NCI-H345 treated with DMSO at 0.1 percent for 48 hours (cell line): ENCODE measurements at regions not wholly inside any gene's neighbourhood (a gene's known extent, or its start where the extent isn't known, plus 50 kb on each side); places are given as distances from the start of the nearest gene placed in this dataset.

Source experiments
- DNase-seq: peaks from one replicate; lab custom pipeline; 2025; ENCODE audit not compliant: unreplicated experiment; lab: John Stamatoyannopoulos, UW

DNA sequence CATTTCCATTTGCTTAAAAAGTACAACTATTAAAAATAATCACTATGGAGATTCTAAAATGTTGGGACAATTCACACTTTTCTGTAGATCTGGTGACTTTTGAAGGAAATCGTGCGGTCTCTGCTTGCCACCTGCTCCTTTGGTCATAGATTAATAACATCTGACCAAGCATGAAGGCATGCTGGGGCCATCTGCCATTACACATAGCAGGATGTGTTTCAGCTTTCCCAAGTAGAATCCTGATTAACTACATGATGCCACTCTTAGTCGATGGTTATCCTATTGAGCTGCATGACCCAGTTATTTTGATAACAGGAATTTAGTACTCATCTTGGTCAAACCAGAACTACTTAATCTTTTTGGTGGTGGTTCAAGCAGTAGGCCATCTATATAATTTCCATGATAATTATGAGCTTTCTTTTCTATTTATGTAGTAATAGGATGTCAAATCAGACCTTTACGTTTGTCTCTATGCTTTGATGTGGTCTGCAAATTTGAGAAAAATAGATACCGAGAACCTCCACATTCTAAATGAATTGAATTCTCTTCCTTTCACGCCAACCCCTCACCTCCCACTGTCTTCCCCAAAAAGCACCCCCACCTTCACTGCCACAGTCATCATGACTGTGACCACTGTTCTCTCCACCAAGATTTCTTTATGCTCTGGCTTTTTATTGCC lies 158.1 kb downstream of the DIPK2A start:
- no peak for DNase-seq

DNA sequence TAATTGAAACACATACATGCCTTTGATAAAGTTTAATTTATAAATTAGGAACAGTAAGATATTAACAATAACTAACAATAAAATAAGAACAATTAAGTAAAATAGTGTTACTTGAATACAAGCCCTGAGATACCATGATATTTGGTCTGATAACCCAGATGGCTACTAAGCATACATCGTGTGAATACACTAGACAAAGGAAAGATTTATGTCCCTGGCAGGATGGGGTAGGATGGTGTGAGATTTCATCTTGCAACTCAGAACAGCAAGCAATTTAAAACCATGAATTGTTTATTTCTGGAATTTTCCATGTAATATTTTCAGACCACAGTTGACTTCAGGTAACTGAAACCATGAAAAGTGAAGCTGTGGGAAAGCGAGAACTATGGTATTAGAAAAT lies 169.5 kb downstream of the DIPK2A start:
- DNase-seq: no peak

DNA sequence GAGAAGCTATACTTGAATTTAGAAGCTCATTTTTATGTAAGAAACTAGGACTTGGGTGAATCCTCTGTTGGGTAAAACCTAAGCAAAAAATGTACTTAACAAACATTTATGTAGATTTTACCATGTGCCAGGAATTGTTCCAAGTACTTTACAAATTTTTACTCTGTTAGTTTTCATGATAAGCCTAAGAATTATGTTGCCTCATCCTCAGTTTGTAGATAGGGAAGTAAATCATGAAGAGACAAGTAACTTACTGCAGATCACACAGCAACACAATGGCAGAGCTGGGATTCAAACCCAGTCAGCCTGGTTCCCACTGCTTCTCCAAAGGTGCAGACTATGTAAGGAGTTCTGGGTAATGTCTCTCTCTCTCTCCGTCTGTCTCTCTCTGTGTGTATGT lies 169.9 kb downstream of the DIPK2A start:
- no peak for DNase-seq

DNA sequence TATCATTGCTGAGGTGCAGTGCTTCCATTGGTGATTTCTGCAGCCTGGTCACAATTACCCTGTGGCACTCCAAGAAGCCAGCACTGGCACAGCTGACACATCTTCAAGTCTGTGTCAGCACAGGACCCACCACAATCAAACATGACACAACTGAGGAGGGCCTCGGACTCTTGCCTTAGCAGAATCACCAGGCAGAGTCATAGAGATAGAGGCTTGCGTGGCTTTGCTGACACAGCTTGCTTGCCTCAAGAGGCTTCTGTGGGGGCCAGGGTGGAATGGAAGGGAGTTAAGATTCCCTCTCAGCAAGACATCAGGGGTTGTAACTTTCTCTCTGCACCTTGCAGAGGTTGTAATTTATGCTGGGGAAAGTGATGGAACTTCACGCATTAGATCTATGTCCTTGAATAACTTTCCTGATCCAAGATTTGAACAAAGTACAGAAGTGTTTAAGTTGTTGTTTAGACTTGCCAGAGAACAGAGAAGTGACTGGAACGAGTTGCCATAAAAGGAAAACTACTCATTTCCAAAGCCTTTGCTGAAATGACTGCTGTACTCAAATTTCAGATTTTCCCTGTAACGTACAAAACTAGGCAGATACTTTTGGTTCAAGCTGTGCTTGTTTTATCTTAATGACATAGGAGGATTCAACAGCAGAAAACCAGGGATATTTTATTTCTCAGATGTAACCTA lies 170.7 kb downstream of the DIPK2A start:
- DNase-seq: no peak

DNA sequence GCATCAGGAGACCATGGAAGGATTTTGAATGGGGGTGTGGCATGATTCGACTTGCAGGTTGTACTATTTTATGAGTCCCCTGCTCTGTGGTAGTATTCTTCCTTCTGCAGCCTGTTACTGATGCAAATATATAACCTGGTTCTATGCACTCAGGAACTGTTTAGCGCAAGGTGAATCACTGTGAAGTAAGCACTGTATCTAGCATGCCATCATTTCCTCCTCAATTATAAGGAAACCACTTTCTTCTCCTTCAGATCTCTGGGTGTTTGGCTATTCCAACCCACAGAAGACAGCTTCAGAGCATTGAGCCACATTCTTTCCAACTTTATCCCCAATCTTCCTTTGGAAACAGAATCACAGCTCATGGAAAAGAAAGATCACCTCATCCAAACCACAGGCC lies 176.7 kb downstream of the DIPK2A start:
- DNase-seq: no peak

DNA sequence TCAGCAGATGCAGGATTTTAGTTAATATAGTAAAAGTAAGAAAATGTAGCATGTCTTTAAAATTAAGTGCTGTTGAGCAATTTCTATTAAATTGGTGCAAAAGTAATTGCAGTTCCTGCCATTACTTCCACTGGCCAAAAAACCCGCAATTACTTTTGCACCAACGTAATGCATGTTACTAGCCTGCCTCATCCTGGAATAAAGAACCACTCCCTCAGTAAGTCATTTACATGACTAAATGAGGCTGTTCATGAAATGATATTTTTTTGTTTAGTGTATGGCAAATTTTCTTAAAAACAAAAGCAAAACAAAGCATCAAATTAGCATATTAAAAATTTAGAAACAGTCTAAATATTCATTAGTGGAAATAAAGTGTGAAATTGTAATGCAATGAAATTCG lies 180.4 kb downstream of the DIPK2A start:
- no peak for DNase-seq

DNA sequence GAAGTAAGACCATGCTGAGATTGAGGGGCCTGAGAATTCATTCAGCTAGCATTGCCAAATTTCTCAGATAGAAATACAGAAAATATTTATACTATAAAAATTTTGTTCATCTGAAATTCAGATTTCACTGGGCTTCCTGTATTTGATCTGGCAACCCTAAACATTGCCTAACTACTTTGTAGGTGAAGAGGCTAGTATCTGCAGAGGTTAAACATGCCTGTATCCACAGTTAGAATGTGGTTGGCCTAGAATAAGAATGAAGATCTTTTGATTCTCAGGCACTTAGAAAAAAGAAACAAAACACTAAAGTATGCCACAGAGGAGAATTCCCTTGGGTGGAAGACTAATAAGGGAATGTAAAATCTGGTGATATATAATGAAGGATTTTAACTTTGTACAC lies 189.0 kb downstream of the DIPK2A start:
- no peak for DNase-seq

DNA sequence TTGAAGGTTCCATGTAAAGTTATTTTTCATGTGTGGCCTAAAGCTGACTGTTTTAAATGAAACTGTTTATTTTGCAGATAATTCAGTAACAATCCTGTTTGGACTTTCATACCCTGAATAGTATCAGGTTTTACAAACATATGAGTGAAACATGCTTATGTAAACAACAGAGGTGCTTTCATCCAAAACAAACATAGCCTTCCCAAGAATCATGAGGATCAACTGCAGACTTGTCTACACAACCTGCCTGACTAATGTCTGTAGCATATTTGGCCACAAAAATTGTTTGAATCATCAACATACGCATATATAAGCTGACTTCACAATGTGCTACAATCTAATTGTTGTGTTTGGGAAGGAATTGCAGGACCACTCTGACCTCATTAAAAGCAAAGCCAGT lies 190.4 kb downstream of the DIPK2A start:
- no peak for DNase-seq

DNA sequence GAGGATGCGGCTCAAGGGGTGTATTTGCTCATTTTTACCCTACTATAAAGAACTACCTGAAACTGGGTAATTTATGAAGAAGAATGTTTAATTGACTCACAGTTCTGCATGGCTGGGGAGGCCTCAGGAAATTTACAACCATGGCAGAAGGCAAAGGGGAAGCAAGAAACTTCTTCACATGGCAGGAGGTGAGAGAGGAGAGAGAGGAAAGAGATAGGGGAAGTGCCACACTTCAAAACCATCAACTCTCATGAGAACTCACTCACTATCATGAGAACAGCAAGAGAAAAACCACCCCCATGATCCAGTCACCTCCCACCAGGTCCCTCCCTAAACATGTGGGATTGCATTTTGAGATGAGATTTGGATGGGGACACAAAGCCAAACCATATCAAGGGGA lies 192.7 kb downstream of the DIPK2A start:
- no peak for DNase-seq

DNA sequence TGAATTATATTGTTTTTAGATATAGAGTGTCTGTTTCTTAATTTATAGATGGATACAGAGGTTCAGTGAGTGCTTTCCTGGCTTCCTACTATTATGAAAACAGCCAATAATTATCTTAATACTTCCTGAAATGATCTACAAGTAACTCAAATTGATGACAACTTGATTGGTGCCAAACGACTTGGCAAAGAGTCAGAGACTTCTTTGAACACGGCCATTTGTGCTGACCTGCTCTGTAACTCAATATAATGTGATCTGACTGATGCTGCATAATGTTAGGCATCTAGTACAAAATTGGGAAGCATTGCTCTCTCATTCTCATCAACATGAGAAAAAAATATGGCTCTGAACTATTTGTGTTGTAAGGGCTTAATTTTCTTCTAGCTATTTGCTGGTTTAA lies 193.9 kb downstream of the DIPK2A start:
- no peak for DNase-seq

DNA sequence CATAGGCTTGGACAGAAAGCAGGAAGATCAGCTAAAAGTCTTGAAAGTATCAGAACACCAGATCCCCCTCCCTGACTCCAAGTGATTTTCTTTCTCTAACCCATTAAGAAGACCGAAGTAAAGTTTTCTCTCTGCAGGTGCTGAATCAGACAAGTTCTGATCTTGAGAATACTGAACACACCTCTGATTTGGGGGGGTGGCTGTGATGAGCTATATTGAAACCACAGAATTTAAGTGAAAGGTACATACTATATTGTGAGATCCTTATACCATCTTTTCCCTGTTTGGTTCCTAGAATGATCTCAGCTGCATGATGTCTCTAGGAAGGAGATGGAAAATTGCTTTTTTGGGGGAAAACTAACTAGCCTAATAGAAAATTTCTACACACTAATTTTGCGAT lies 196.0 kb downstream of the DIPK2A start:
- DNase-seq: no peak

DNA sequence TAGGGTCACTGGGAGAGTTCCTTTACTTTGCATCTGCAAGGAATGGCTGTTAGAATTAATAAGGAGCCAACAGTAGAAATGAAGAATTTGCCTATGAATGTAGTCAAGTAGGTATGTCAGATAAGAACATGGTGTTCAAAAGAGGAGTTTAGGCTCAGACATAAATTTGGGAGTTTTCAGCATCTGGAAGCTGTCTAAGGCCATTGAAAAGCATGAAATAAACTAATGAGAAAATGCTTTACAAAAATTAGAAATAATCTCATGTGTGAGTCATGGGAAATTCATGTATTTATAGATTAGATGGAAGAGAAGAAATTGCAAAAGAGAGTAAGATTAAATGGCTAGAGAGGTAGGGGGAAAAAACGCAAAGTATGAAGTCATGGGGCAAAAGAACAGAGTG lies 201.9 kb downstream of the DIPK2A start:
- no peak for DNase-seq

DNA sequence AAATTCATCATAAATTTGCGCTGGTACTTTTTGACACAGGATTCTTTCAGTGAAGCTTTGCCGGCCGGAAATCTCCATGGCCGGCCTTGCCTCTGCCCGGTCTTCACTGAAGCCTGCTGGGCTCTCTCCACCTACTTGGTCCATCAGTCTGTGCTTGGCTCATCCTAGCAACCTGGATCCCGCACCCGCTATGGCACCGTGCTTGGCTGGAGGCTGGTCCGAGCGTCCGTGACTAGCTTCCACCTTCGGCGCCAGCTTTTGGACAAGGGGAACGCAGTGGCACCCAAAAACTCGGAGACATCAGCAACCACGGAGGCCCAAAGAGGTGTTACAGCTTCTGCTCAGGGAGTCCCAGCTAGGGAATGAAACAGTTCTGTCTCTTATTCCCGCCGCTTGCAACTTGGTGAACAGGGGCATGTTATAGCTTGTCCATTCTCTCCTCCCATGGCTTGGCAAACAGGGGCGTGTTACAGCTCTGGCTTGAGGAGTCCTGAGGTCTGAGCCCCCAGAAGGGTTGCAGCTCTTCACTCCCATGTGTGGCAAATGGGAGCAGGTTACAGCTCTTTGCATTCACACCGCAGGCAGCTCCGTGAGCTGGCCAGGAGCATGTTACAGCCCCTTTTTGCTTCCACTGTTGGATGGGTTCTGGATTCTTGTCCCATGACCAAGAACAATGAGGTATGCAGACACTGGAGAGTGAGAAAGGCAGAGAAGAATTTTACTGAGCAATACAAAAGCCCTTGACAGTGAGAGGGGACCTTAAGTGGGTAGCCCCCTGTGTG lies 204.2 kb downstream of the DIPK2A start:
- DNase-seq: no peak

DNA sequence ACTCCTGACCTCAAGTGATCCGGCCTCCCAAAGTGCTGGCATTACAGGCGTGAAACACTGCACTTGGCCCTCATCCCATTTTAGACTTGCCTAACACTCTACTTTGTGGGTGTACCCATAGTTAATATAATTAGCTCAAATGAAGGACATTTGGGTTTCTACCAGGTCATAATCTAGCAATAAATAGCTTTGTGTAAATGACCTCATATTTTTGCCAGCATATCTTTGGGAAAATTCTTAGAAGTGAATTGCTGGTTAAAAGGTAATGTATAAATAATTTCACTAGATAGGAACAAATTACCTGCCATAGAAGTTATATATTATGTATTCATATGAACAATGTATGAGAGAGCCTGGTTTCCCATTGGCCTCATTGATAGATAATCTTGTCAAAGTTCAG lies 206.0 kb downstream of the DIPK2A start:
- DNase-seq: no peak

DNA sequence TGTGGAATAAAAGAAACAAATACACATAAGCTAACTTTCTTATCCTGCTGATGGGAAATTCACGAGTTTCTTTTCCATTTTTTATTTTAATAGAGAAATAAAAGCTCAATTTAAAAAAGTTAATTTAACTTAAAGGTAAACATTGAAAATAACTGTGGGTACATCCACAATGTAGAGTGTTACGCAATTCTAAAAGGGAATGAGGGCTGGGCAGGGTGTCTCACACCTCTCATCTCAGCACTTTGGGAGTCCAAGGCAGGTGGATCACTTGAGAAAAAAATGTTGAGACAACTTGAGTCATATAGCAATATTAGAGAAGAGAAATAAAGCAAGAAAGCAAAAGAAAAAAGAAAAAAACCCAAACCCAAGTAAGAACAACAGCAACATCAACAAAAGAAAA lies 207.0 kb downstream of the DIPK2A start:
- no peak for DNase-seq

DNA sequence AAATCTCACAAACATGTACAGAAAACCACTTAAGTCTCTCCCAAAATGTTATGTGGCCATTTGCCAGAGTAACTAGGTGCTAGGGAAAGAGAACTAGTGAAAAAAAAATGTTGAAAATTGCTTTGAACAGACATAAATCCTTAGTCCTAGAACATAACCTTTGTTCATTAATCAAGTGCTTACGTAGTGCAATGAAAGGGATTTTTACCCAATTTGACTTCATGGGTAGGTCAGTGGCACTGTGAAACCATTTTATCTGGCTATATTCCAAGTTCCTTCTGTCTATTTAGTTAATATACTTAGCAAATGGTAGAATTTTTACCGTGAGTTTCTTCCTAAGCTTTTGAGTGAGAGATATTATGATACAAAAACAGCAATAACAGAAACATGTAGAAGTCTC lies 209.4 kb downstream of the DIPK2A start:
- DNase-seq: no peak

DNA sequence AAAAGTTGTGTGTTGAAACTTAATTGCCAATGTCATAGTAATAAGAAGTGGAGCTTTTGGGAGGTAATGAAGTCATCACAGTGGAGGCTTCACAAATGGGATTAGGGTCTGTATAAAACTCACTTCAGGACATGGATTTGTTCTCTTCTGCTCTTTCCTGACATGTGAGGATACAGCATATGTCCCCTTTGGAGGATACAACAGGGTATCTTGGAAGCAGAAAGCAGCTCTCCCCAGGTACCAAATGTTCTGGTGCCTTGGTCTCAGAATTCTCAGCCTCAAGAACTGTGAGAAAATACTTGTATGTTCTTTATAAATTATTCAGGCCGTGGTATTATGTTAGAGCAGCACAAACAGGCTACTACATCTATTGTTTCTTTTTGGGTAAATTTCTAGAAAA lies 210.9 kb downstream of the DIPK2A start:
- DNase-seq: no peak

DNA sequence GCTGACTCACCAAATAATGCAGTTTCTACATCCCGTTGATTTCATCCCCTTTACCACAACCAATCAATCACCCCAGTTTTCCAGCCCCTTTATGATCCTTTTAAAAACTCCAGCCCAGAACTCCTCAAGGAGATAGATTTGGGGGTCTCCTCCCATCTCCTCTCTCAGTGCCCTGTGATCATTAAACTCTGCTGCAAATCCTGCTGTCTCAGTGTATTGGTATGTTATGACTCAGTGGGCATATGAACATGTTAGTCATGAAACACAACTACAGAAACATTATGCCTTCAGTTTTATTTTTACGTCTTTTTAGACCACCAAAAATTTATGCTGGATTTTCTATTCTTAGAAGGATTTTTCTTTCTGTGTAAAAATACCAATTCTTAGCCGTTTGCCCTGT lies 213.7 kb downstream of the DIPK2A start:
- no peak for DNase-seq

DNA sequence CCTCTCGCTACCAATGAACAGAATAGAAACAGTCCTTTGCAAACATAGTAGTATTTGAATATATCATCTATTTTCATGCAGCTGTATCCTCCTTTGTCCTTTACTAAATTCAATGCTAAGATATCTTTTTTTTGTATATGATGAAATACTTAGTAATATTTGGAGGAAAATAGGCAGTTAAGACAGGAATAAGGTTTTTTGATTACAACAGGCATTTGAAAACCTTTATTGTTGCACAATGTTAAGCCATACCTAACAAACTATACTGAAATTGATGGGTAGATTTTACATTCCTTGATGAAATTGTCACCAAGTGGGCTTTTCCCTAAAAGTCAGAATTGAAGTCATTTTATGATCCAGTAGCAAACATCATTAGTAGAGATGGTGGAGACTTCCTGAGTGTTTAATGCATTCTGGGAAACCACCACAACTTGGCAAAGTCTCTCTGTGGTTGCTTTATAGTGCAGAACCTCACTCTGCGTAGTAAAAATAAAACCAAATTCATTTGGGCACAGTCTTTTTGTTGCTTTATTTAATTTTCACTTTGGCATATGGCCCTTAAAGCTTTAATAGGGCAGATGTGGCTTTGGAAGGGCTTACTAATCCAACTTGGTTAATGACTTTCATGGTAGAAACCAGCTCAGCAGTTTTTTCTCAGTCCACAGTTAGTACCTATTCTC lies 216.0 kb downstream of the DIPK2A start:
- DNase-seq: no peak

DNA sequence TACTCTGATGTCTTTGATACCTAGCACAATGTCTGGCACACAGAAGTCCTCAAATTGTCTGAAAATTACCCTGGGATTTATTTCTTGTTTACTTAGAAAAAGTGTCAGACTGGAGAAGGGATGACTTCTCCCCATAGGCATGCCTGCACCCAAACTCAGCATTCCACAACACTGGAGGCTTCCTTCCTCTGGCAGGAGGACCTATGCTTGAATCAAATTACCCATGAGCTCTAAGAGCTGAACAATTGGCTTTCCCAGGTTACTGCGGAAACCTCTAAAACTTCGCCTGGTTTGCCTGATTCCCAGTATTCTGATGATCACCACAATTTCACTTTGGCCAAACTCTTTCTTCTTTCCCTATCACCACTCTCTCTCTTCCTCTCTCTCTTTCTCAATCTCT lies 217.4 kb downstream of the DIPK2A start:
- DNase-seq: no peak

DNA sequence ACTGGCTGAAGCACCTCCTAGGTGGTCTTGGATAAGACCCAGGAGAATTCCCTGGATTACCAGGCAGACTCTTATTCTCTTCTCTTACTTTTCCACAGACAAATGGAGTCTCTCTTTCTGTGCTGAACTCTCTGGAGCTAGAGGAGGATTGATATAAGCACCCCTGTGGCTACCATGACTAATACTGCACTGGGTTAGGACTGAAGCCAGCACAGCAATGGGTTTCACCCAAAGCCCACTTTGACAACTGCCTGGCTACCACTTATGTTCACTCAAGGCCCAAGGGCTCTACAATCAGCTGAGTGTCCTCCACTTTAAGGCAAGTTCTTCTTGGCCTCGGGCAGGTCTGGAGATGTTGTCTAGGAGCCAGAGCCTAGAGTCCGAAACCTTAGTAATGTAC lies 225.5 kb downstream of the DIPK2A start:
- DNase-seq: no peak

DNA sequence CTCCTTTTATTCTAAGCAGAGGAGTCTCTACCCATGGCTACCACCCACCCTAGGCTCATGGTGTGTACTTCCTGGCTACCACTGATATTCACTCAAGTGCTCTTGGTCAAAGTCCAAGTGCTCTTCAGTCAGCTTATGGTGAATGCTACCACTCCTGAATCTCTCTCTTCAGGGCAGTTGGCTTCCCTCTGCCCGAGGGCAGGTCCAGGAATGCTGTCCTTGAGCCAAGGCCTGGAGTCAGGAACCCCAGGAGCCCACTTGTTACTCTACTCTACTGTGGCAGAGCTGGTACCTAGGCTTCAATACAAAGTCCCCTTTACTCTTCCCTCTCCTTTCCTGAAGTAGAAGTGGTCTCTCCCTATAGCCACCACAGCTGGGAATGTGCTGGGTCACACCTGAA lies 226.0 kb downstream of the DIPK2A start:
- DNase-seq: no peak
